ENCODE measurements at regions not wholly inside any gene's neighbourhood (a gene's known extent, or its start where the extent isn't known, plus 50 kb on each side); places are given as distances from the start of the nearest gene placed in this dataset.

- TF ChIP-seq POLR2AphosphoS5 (IDR thresholded peaks at IDR 0.05) (no peak), POLR2A (IDR thresholded peaks at IDR 0.05) (no peak)
Measured at GRCh38 chr1:213602796-213603486, 384.8 kb upstream of the PROX1 start.
